Upper lobe of left lung (tissue), 4 donors: ENCODE measurements at regions not wholly inside any gene's neighbourhood (a gene's known extent, or its start where the extent isn't known, plus 50 kb on each side); places are given as distances from the start of the nearest gene placed in this dataset.

Experiments used
- EP300 ChIP-seq, 4 donors: sonication (generic); formaldehyde crosslinking; IDR thresholded peaks; one replicate each; pipeline ENCODE4 v1.5.1; 2017; ENCODE audit warnings: antibody characterized with exemption in 4 of 4, control low read depth in 2 of 4
- POLR2A ChIP-seq, 4 donors: fragments of 450-650 bp; IDR thresholded peaks; one replicate each; pipeline ENCODE4 v1.5.1; 2016 to 2017; ENCODE audit warnings: antibody characterized with exemption in 4 of 4, mild to moderate bottlenecking in 2 of 4
- POLR2AphosphoS5 ChIP-seq, 2 donors: sonication (generic); formaldehyde crosslinking; IDR thresholded peaks; one replicate each; pipeline ENCODE4 v1.5.1; 2017; ENCODE audit warnings: antibody characterized with exemption in 2 of 2
- TF ChIP-seq, protein P1 (sequence below), 6 experiments: fragments of 450-650 bp in 4 of 6; fragments of 200-600 bp in 2 of 6; sonication (generic) in 2 of 6; IDR thresholded peaks; one replicate each; pipeline ENCODE4 v1.5.1; 2016 to 2019; ENCODE audit warnings: antibody characterized with exemption in 6 of 6

DNA sequence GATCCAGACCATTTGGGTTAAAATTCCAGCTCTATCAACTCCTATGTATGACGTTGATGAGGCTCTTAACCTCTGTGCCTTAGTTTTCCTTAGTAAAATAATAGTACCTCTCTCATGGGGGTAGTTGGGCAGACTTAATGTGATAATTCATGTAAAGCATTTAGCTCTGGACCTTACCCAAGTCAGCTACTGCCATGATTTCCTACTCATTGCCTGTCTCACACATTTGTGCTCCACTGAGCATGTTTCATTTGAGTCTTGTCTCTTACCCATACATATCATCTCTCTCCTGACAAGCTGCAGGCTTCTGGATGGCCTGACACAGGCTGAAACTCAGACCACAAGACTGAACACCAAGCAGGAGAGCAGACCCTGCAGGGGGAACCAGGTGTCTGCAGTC is 77.7 kb upstream of the ZBTB40 start:
- TF ChIP-seq, protein P1, sequence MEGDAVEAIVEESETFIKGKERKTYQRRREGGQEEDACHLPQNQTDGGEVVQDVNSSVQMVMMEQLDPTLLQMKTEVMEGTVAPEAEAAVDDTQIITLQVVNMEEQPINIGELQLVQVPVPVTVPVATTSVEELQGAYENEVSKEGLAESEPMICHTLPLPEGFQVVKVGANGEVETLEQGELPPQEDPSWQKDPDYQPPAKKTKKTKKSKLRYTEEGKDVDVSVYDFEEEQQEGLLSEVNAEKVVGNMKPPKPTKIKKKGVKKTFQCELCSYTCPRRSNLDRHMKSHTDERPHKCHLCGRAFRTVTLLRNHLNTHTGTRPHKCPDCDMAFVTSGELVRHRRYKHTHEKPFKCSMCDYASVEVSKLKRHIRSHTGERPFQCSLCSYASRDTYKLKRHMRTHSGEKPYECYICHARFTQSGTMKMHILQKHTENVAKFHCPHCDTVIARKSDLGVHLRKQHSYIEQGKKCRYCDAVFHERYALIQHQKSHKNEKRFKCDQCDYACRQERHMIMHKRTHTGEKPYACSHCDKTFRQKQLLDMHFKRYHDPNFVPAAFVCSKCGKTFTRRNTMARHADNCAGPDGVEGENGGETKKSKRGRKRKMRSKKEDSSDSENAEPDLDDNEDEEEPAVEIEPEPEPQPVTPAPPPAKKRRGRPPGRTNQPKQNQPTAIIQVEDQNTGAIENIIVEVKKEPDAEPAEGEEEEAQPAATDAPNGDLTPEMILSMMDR (IDR thresholded peaks at IDR 0.05), result no peak
- TF ChIP-seq POLR2A (IDR thresholded peaks at IDR 0.05) (no peak), POLR2AphosphoS5 (IDR thresholded peaks at IDR 0.05) (no peak), EP300 (IDR thresholded peaks at IDR 0.05) (no peak)
